ENCODE measurements at regions not wholly inside any gene's neighbourhood (a gene's known extent, or its start where the extent isn't known, plus 50 kb on each side); places are given as distances from the start of the nearest gene placed in this dataset.

- no peak for DNase-seq
These were observed 1262.0 kb downstream of the TYW1 start for GRCh38 chr7:68258609-68259008.

DNA sequence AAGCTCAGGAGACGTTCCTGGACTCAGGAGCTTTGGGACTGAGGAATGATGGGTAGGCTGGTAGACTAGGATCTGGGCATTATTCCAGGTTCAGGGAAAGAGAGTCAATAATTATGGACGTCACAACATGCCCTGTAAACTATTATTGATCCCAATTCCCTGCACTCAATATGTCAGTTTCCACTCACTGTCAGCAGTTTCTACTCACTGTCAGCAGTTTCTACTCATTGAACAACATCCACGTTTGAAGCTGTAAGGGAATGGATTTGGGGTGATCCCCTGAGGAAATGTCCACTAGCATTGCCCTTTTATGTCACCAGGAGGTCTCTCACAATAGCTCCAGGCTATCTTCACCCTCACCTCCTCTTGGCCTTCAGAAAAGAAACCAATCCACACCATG, 1268.6 kb downstream of the TYW1 start:
- DNase-seq: no peak

DNA sequence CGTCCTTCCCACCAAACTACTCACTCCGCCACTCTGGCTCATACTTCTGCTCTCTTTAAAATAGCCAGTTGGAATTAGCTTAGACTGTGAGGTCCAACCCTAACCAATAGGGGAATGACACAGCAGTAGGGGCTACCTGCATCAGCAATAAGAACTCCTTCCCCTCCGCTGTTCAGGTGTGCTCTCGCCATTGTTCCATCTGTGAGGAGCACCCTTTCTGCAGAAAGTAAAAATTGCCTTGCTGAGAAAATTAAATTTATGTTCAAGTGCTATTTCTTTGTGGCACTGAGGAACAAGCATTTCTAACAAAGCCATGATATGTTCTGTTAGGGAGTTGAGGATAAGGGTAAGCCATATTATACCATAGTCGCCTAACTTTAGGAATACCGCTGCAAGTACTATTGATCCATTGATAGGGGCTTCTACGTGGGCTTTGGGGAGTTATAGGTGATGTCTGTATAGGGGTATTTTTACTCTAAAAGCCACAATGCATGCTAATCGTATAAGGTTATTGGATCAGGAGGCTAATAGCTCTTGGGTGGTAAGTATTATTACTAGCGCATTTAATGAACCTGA, 1269.5 kb downstream of the TYW1 start:
- DNase-seq: no peak

DNA sequence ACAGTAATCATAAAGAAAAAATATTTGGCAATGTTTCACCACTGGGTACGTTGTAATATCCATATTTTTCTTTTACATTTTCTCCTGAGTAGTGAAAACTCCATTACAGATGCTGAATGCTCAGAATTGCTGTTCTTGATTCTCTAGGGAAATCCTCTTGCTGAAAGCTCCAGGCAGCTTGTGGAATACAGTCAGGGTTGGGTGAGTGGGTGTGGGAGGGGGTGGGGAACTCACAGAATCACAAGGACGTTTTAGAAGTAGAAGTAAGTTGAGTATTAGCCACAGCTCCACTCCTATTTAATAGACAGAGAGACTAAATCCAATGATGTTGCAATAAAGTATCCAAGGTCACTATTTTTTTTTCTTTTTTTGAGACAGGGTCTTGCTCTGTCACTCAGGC, 1270.9 kb downstream of the TYW1 start:
- no peak for DNase-seq

GRCh38 chr7:68269405-68269804, 1272.8 kb downstream of the TYW1 start:
- no peak for DNase-seq

- no peak for DNase-seq
These were observed 1275.9 kb downstream of the TYW1 start for GRCh38 chr7:68272507-68272906.

DNA sequence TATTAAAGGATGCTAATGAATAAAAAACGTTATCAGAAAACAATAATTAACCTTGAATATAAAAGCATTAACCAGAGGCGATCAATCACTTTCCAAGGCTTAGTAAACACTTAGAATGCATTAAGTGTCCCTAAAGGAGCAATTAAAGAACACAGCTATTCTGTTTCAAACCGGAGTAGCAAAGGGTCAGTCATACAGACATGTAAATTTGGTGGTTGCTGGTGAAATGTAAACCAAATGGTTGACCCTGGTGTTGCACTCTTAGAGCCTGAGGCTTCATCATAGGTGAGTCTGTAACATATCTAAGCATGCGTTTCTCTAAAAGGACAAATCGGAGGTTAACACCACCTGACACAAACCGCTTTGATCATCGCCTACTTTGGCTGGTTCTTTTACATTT, 1280.1 kb downstream of the TYW1 start:
- DNase-seq: no peak

- no peak for DNase-seq
These were observed 1283.3 kb downstream of the TYW1 start for GRCh38 chr7:68279827-68280400.

- no peak for DNase-seq
These were observed 1284.3 kb downstream of the TYW1 start for GRCh38 chr7:68280931-68281330.

DNA sequence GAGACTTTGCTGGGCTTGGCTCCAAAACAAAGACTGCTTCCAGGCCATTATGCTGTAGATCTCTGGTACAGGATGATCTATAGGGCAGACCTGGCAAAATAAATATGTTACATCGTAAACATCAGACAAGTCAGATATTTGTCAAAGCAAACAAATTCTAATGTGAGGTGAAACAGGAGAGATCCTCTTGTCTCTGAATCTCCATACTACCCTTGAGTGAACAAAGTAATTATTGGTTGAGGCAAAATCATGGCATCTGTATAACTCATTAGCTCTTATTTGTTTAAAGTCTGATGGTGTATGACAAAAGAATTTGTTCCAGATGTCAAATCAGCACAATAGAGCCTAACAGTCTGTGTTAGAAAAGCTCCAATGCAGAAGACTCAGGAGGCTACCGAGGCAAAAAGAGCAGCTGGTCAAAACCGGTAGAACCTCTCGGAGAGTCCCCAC, 1291.5 kb downstream of the TYW1 start:
- DNase-seq: no peak

- no peak for DNase-seq
These were observed 1295.1 kb downstream of the TYW1 start for GRCh38 chr7:68291710-68292109.

- no peak for DNase-seq
These were observed 1298.8 kb downstream of the TYW1 start for GRCh38 chr7:68295386-68295785.

DNA sequence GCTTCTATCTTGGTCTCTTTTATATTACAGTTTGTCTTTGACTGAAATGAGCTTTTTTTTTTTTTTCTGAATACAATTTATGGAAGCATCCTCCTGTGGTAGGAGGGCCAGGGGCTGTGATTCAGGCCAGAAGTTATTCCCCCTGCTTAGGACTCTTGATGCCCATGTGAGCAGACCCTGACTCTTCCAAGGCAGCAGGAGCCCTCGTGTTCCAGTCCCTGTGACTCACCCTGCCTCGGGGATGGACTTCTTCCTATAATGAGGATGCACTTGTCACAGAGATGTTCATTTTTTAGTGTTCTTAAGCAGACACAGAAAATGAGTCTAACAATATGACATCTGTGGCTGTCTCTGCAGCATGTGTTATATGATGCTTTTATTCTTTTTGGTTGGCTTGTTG, 1293.7 kb upstream of the AUTS2 start:
- DNase-seq: no peak

DNA sequence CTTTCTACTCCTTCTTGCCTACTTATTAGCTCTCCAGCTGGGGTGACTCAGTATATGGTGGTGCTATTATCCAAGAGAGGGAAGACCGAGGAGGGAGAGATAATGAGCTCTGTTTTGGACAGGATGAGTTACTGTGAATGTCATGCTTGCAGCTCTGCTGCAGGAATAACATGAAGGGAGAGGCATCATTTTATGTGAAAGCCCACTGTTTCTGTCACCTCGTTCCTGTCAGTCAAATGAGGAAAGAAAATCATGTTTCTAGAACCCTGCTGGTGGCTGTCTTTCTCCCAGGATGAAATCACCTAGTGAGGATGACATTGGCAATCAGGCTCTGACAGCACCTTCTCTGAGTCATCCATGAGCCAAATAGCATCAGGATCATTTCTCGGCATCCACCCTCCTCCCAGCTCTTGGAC, 1291.6 kb upstream of the AUTS2 start:
- no peak for DNase-seq

DNA sequence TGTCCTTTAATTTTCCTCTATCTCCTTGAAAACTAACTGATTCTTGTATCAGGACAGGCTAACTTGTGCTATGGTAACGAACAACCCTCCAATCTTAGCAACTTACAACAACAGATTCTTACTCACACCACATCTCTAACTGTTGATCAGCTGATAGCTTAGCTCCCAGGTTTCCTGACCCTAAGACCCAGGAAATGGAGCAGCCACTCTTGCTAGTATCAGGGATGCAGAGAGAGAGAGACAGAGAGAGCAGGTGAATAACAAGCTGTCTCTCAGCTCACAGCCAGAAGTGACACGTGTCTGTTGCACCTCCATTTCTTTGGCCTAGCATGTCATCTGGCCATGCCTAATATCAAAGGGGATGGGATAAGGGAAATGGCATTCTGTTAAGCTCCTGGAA, 1289.0 kb upstream of the AUTS2 start:
- no peak for DNase-seq

- peak; percentile 35 to 68 for DNase-seq
These were observed 1288.5 kb upstream of the AUTS2 start for GRCh38 chr7:68309806-68310205.

- no peak for DNase-seq
These were observed 1286.3 kb upstream of the AUTS2 start for GRCh38 chr7:68311958-68312357.

GRCh38 chr7:68313806-68314205, 1284.5 kb upstream of the AUTS2 start:
- no peak for DNase-seq

DNA sequence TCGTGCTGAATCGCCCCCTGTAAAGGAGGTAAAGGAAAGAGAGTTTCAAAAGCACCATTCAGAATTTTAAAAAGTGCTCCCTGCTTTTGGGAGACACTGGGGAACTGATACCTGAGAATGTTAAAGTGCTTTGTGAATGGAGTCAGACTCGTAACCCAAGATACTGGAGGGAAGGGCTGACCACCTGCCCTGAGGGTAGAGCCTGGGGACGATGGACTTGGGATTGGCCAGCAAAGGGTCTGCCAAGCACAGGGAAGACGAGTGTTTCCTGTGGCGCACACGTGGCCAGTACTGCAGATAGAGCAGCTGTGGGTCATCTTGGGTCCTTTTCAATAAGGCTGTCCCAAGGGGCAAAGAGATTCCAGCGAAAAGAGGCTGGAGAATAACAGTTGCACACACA, 1284.1 kb upstream of the AUTS2 start:
- no peak for DNase-seq

GRCh38 chr7:68317476-68317875, 1280.8 kb upstream of the AUTS2 start:
- DNase-seq: no peak

DNA sequence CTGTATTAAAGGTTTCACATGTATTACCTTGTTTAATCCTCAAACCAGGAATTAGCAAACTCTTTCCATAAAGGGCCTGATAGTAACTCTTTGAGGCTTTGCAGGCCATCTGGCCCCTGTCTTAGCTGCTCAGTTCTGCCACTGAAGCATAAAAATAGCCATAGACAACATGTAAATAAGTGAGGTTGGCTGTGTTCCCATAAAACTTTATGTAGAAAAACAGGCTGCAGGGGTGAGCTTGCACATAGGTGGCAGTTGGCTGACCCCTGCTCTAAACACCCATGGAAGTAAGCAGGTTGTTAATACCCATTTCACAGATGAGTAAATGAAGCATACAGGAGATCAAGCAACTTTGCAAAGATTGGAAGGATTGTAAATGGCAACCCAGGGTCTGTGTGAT, 1279.2 kb upstream of the AUTS2 start:
- DNase-seq: no peak

- DNase-seq: no peak
These were observed 1277.1 kb upstream of the AUTS2 start for GRCh38 chr7:68321076-68321639.

GRCh38 chr7:68321776-68322496, 1276.3 kb upstream of the AUTS2 start:
- no peak for DNase-seq

DNA sequence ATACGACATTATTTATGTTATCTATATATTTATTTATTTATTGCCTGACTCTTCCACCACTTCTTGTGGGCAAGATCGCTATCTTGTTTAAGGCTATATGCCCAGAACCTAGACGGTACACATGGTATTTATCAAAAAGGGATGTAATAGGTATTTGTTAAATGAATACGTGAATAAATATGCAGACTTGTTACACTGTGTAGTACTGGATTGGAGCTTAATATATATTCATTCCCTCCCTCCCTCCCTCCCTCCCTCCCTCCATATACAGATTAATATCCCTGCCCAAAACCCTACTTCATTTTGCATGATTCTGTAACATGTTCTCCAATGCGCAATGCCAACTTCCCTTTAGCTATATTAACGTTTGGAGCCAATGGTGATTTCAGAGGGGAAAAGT, 1273.7 kb upstream of the AUTS2 start:
- no peak for DNase-seq
